Fibroblast of villous mesenchyme (primary cell): ENCODE measurements at regions not wholly inside any gene's neighbourhood (a gene's known extent, or its start where the extent isn't known, plus 50 kb on each side); places are given as distances from the start of the nearest gene placed in this dataset.
"Not testable (repeated sequence)": the region's sequence is repeated elsewhere in the genome, so short reads cannot be mapped to it uniquely, and the experiment has no call there.

Experiments used
- DNase-seq: peaks from one replicate; pipeline ENCODE4 v3.0.0-alpha.2; 2010; ENCODE audit warnings: low read depth
- H3K4me3 ChIP-seq: 2 replicates; pipeline ENCODE4 v1.5.1; 2011; ENCODE audit warnings: low read depth, mild to moderate bottlenecking, low read length
- CTCF ChIP-seq: IDR thresholded peaks from 2 replicates; pipeline ENCODE4 v1.5.1; 2012; ENCODE audit warnings: low read depth, mild to moderate bottlenecking, low read length; ENCODE audit not compliant: insufficient read depth

GRCh38 chr6:28794175-28795002, 129.4 kb downstream of the TRIM27 start:
- peak overlapping the region; percentile 55 for H3K4me3 ChIP-seq
- peak; percentile 45 for DNase-seq

GRCh38 chr6:28800647-28801046, 123.1 kb downstream of the TRIM27 start:
- DNase-seq: not testable (repeated sequence)

More at GRCh38 chr6:28794175-28795002, 129.4 kb downstream of the TRIM27 start:
- TF ChIP-seq CTCF: no peak

GRCh38 chr6:28802417-28803336, 121.1 kb downstream of the TRIM27 start:
- no peak overlapping the region for H3K4me3 ChIP-seq
- TF ChIP-seq CTCF: no peak
- DNase-seq: peak; percentile 21

More at GRCh38 chr6:28800647-28801046, 123.1 kb downstream of the TRIM27 start:
- not testable (repeated sequence) for H3K4me3 ChIP-seq

GRCh38 chr6:28803337-28803709, 120.5 kb downstream of the TRIM27 start:
- no peak for TF ChIP-seq CTCF
- no peak overlapping the region for H3K4me3 ChIP-seq
- no peak for DNase-seq

GRCh38 chr6:28807682-28808280, 116.0 kb downstream of the TRIM27 start:
- TF ChIP-seq CTCF: no peak
- peak; percentile 33 for DNase-seq
- peak overlapping the region; percentile 26 for H3K4me3 ChIP-seq

GRCh38 chr6:28808383-28808782, 115.4 kb downstream of the TRIM27 start:
- TF ChIP-seq CTCF: no peak
- H3K4me3 ChIP-seq: peak overlapping the region; percentile 26
- no peak for DNase-seq
